A549 (cell line): ENCODE measurements at regions not wholly inside any gene's neighbourhood (a gene's known extent, or its start where the extent isn't known, plus 50 kb on each side); places are given as distances from the start of the nearest gene placed in this dataset.

ENCODE experiments used
- ATAC-seq, 2 experiments: fragments of 200-7000 bp in 1 of 2; fragments of >200 bp in 1 of 2; cut with Nextera tagmentation in 1 of 2; cut with Tn5 transposase in 1 of 2; 3 replicates each; pipeline versions ENCODE4 v1.8.0 to v1.9.1; 2018 to 2020; ENCODE audit warnings: mild to moderate bottlenecking in 1 of 2, moderate library complexity in 1 of 2
- CTCF ChIA-PET: fragments of 300-600 bp; sonication (Branson Sonifier 250); formaldehyde crosslinking; extraction: SDS; loops from one replicate; lab custom pipeline; 2021; ENCODE audit warnings: antibody characterized with exemption, inconsistent platforms; lab: Yijun Ruan, JAX
- POLR2A ChIA-PET: fragments of 350-600 bp; formaldehyde crosslinking; extraction: SDS; loops from one replicate; lab custom pipeline; 2021; ENCODE audit warnings: antibody characterized with exemption, inconsistent platforms; lab: Yijun Ruan, JAX
- DNase-seq, 2 experiments: peaks; one replicate each; pipeline versions ENCODE4 v3.0.0 to v3.0.0-alpha.2; 2011 to 2016; ENCODE audit warnings: low read depth in 1 of 2, low spot score in 1 of 2
- FAIRE-seq: peaks from 2 replicates; lab custom pipeline; 2011; peaks lifted over from hg19 to GRCh38; lab: Jason Lieb, UNC
- H3K27ac ChIP-seq, 2 experiments: fragments of >200 bp; sonication (Bioruptor Twin); formaldehyde crosslinking; 3 replicates each; pipeline ENCODE4 v1.5.1; 2016 to 2017
- H3K4me1 ChIP-seq: fragments of >200 bp; sonication (Bioruptor Twin); formaldehyde crosslinking; 3 replicates; pipeline ENCODE4 v1.6.1; 2016
- H3K4me2 ChIP-seq: fragments of >200 bp; sonication (Bioruptor Twin); formaldehyde crosslinking; 3 replicates; pipeline ENCODE4 v1.6.1; 2016
- H3K4me3 ChIP-seq: fragments of >200 bp; sonication (Bioruptor Twin); formaldehyde crosslinking; 3 replicates; pipeline ENCODE4 v1.5.1; 2016
- H3K9me3 ChIP-seq: fragments of >200 bp; sonication (Bioruptor Twin); formaldehyde crosslinking; 3 replicates; pipeline ENCODE4 v1.6.1; 2016
- CBX2 ChIP-seq: fragments of 200-600 bp; sonication (generic); IDR thresholded peaks from 2 replicates; pipeline ENCODE4 v1.6.1; 2016; ENCODE audit warnings: low read depth, mild to moderate bottlenecking, borderline replicate concordance
- CEBPB ChIP-seq, 2 experiments: fragments of >200 bp in 1 of 2; sonication (Bioruptor Twin) in 1 of 2; formaldehyde crosslinking in 1 of 2; IDR thresholded peaks; 2 replicates each; pipeline ENCODE4 v1.6.1; 2012 to 2016
- E2F6 ChIP-seq: IDR thresholded peaks from 2 replicates; pipeline ENCODE4 v1.6.1; 2012; ENCODE audit warnings: low read depth, borderline replicate concordance
- EHMT2 ChIP-seq: fragments of 200-600 bp; sonication (generic); IDR thresholded peaks from 2 replicates; pipeline ENCODE4 v1.6.1; 2016; ENCODE audit warnings: antibody characterized with exemption, low read depth, mild to moderate bottlenecking, moderate library complexity
- FOSB ChIP-seq: fragments of 250-450 bp; sonication (Bioruptor Pico); IDR thresholded peaks from 2 replicates; pipeline ENCODE4 v1.5.0; 2020; ENCODE audit warnings: mild to moderate bottlenecking, moderate library complexity
- FOXS1 ChIP-seq: fragments of 250-450 bp; sonication (Bioruptor Pico); IDR thresholded peaks from 2 replicates; pipeline ENCODE4 v1.5.0; 2020; ENCODE audit warnings: mild to moderate bottlenecking, moderate library complexity
- GATA3 ChIP-seq: IDR thresholded peaks from 2 replicates; pipeline ENCODE4 v1.6.1; 2012; ENCODE audit warnings: borderline replicate concordance
- HOXB13 ChIP-seq: fragments of 250-450 bp; sonication (Bioruptor Pico); IDR thresholded peaks from 2 replicates; pipeline ENCODE4 v1.5.0; 2020; ENCODE audit warnings: low read depth, mild to moderate bottlenecking, moderate library complexity
- JUN ChIP-seq, 2 experiments: fragments of >200 bp; sonication (Bioruptor Twin); formaldehyde crosslinking; IDR thresholded peaks; 2 replicates in 1 of 2; 3 replicates in 1 of 2; pipeline ENCODE4 v1.6.1; 2016 to 2017
- KDM1A ChIP-seq: fragments of 200-600 bp; sonication (generic); IDR thresholded peaks from 2 replicates; pipeline ENCODE4 v1.6.1; 2016; ENCODE audit warnings: low read depth, mild to moderate bottlenecking
- MAFK ChIP-seq: fragments of 450-650 bp; IDR thresholded peaks from 2 replicates; pipeline ENCODE4 v1.6.1; 2014; ENCODE audit not compliant: partially characterized antibody
- MAZ ChIP-seq: fragments of 150-350 bp; IDR thresholded peaks from 2 replicates; pipeline ENCODE4 v1.6.1; 2014; ENCODE audit warnings: antibody characterized with exemption, low read depth, low read length, borderline replicate concordance
- MYC ChIP-seq: IDR thresholded peaks from 2 replicates; pipeline ENCODE4 v1.6.1; 2012; ENCODE audit warnings: mild to moderate bottlenecking, inconsistent platforms, low read length, improper control_type of control experiment, borderline replicate concordance
- PBX3 ChIP-seq: IDR thresholded peaks from 2 replicates; pipeline ENCODE4 v1.6.1; 2012
- POLR2A ChIP-seq: IDR thresholded peaks from 2 replicates; pipeline ENCODE4 v1.6.1; 2012; ENCODE audit warnings: mild to moderate bottlenecking, low read length
- POLR2AphosphoS2 ChIP-seq: conservative IDR thresholded peaks from 2 replicates; pipeline ENCODE4 v1.6.1; 2012; ENCODE audit warnings: low read length, improper control_type of control experiment, inconsistent platforms
- REST ChIP-seq: fragments of 200-600 bp; sonication (generic); IDR thresholded peaks from 2 replicates; pipeline ENCODE4 v1.6.1; 2016; ENCODE audit warnings: antibody characterized with exemption, mild to moderate bottlenecking, moderate library complexity
- RNF2 ChIP-seq: fragments of 200-600 bp; sonication (generic); IDR thresholded peaks from 2 replicates; pipeline ENCODE4 v1.6.1; 2016; ENCODE audit warnings: low read depth, mild to moderate bottlenecking, antibody characterized with exemption, moderate library complexity, borderline replicate concordance
- SMC3 ChIP-seq: fragments of >200 bp; sonication (Bioruptor Twin); formaldehyde crosslinking; IDR thresholded peaks from 3 replicates; pipeline ENCODE4 v1.6.1; 2018; ENCODE audit warnings: inconsistent platforms
- ZNF302 ChIP-seq: fragments of 250-450 bp; sonication (Bioruptor Pico); IDR thresholded peaks from 2 replicates; pipeline ENCODE4 v1.9.0; 2021; ENCODE audit warnings: inconsistent platforms, mild to moderate bottlenecking, moderate library complexity
- WGBS: methylation state at CpG from one replicate; pipeline ENCODE4 v1.1.6; 2017; ENCODE audit errors: missing lambda C conversion rate; 5-methylcytosine and 5-hydroxymethylcytosine counted together
- TF ChIP-seq, protein P1 (sequence below): fragments of 450-650 bp; IDR thresholded peaks from 2 replicates; pipeline ENCODE4 v1.6.1; 2014; ENCODE audit warnings: antibody characterized with exemption
- TF ChIP-seq, protein P2 (sequence below): fragments of >200 bp; sonication (Bioruptor Twin); formaldehyde crosslinking; IDR thresholded peaks from 3 replicates; pipeline ENCODE4 v1.6.1; 2016
- TF ChIP-seq, protein P3 (sequence below): fragments of 150-350 bp; IDR thresholded peaks from 2 replicates; pipeline ENCODE4 v1.6.1; 2014; ENCODE audit warnings: low read depth, mild to moderate bottlenecking, low read length

DNA sequence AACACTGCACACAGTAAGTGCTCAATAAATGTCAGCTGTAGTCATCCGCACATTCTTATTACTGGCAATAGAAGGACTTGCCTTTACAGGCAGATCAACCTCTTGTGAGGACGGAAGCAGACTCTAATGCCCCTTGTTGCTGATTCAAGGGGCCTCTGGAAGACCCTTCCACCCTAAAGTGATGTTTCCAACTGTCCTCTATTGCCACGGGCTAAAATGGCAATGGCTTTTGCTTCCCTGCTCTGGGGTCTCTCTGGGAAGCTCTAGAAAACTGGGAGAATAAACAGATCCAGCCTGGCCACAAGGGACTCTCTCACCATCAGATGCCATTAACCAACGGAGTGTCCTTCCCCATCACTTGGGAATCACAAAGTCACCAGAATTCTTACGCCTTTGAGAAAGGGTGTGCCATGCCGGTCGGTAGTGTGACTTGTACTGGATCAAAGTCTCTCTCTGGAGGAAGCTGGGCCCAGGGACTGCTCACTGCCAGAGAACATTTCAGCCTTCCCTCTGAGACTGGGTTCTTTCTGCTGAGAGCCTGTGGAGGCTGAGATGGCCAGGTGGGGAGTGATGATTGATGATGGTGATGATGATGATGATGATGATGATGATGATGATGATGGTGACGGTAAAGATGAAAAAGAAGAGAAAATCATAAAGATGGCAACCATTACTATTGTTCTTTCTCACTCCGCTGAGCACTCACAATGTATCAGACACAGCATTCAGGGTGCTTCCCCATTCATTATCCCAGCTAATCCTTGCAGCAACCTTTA lies 146.8 kb downstream of the CYLD start (continued):
- TF ChIP-seq E2F6: no peak
- TF ChIP-seq MAZ: no peak
- TF ChIP-seq, protein P1, sequence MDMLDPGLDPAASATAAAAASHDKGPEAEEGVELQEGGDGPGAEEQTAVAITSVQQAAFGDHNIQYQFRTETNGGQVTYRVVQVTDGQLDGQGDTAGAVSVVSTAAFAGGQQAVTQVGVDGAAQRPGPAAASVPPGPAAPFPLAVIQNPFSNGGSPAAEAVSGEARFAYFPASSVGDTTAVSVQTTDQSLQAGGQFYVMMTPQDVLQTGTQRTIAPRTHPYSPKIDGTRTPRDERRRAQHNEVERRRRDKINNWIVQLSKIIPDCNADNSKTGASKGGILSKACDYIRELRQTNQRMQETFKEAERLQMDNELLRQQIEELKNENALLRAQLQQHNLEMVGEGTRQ: no peak
- no peak for TF ChIP-seq EHMT2
- no peak for TF ChIP-seq PBX3
- TF ChIP-seq, protein P2, sequence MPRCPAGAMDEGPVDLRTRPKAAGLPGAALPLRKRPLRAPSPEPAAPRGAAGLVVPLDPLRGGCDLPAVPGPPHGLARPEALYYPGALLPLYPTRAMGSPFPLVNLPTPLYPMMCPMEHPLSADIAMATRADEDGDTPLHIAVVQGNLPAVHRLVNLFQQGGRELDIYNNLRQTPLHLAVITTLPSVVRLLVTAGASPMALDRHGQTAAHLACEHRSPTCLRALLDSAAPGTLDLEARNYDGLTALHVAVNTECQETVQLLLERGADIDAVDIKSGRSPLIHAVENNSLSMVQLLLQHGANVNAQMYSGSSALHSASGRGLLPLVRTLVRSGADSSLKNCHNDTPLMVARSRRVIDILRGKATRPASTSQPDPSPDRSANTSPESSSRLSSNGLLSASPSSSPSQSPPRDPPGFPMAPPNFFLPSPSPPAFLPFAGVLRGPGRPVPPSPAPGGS: no peak
- TF ChIP-seq RNF2: no peak

DNA sequence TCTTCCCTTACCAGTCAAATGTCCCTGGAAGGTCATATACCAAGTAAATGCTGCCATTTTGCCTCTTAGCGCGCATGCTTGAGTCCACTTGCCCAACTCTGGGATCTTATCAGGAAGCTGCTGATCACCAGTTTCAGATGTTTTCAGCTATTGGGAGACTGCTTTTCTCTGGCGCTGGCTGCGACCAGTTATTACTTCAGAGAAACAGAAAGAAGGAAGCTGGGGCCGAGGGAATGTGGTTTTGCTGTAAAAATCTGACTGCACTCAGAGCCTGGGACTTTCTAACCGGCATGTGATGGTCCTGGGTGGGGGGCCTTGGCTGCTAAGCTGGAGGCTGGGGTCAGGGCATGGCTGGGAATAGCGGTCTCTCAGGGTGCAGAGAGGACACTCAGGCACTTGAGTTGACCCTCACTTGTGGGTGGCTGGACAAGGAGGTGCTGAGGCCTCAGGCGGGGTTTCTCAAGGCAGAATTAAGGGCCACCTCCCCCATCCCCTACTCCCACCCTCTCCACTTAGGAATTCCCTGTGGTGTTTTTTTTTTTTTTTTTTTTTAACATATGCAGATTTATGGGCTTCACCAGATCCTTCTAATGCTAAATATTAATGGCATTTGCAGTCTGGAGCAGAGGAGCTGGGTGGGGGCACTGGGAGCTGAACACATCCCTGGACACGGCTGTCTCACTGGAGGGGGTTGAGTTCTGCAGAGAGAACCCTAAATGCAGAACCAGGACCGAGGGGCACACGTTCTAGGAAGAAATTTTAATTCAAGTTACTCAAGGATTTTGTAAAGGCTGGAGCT lies 145.8 kb downstream of the CYLD start:
- Histone ChIP-seq H3K4me3 (no peak overlapping the region), H3K9me3 (no peaks in the 10 kb centered on the region), H3K4me2 (no peak overlapping the region), H3K27ac (no peak overlapping the region), H3K4me1 (no peaks in the 10 kb centered on the region)
- DNase-seq (no peak), ATAC-seq (no peak), FAIRE-seq (no peak)
- POLR2A ChIA-PET: no interaction called here
- WGBS: 33% methylated on average over 10 of the region's 11 CpGs
- no peak for TF ChIP-seq FOXS1
- no peak for TF ChIP-seq ZNF302 (CRISPR knock-in tag)
- TF ChIP-seq REST: no peak
- no peak for TF ChIP-seq POLR2A
- no peak for TF ChIP-seq GATA3
- TF ChIP-seq SMC3: no peak
- no peak for TF ChIP-seq MAFK
- no peak for TF ChIP-seq JUN (IDR thresholded peaks at IDR 0.05)
- no peak for TF ChIP-seq CBX2
- no peak for TF ChIP-seq POLR2AphosphoS2
- no peak for TF ChIP-seq EHMT2
- TF ChIP-seq CEBPB (IDR thresholded peaks at IDR 0.05): no peak
- TF ChIP-seq HOXB13 (CRISPR knock-in tag): no peak
- TF ChIP-seq, protein P3, sequence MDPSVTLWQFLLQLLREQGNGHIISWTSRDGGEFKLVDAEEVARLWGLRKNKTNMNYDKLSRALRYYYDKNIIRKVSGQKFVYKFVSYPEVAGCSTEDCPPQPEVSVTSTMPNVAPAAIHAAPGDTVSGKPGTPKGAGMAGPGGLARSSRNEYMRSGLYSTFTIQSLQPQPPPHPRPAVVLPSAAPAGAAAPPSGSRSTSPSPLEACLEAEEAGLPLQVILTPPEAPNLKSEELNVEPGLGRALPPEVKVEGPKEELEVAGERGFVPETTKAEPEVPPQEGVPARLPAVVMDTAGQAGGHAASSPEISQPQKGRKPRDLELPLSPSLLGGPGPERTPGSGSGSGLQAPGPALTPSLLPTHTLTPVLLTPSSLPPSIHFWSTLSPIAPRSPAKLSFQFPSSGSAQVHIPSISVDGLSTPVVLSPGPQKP: no peak
- TF ChIP-seq MYC: no peak
- TF ChIP-seq E2F6: no peak
- no peak for TF ChIP-seq KDM1A
- no peak for TF ChIP-seq FOSB (CRISPR knock-in tag)
- CTCF ChIA-PET: no interaction called here
